Heart left ventricle (tissue), 16 donors: ENCODE measurements at regions not wholly inside any gene's neighbourhood (a gene's known extent, or its start where the extent isn't known, plus 50 kb on each side); places are given as distances from the start of the nearest gene placed in this dataset.

Source experiments
- ATAC-seq, 4 donors: fragments of 200-7000 bp; cut with Tn5 transposase; one replicate each; pipeline ENCODE4 v1.9.1; 2020 to 2022; ENCODE audit warnings: moderate library complexity in 4 of 4, mild to moderate bottlenecking in 3 of 4, moderate number of reproducible peaks in 1 of 4
- DNase-seq, 5 donors: peaks; one replicate each; pipeline ENCODE4 v3.0.0-alpha.2; 2020
- H3K27ac ChIP-seq, 12 donors: fragments of 200-600 bp; sonication (generic) in 4 of 12; one replicate each; pipeline versions ENCODE4 v1.5.0 to v1.8.0; 2016 to 2022; ENCODE audit warnings: mild to moderate bottlenecking in 2 of 12
- H3K27me3 ChIP-seq, 9 donors: fragments of 200-600 bp; sonication (generic) in 2 of 9; one replicate each; pipeline versions ENCODE4 v1.5.1 to v1.8.0; 2016 to 2022; ENCODE audit warnings: mild to moderate bottlenecking in 3 of 9
- H3K36me3 ChIP-seq, 9 donors: fragments of 200-600 bp; sonication (generic) in 2 of 9; one replicate each; pipeline versions ENCODE4 v1.5.0 to v1.8.0; 2018 to 2022; ENCODE audit warnings: mild to moderate bottlenecking in 2 of 9
- H3K4me1 ChIP-seq, 12 donors: fragments of 200-600 bp; sonication (generic) in 4 of 12; one replicate each; pipeline versions ENCODE4 v1.5.0 to v1.8.0; 2016 to 2022; ENCODE audit warnings: mild to moderate bottlenecking in 3 of 12
- H3K4me3 ChIP-seq, 12 donors: fragments of 200-600 bp; sonication (generic) in 4 of 12; one replicate each; pipeline versions ENCODE4 v1.5.0 to v1.8.0; 2017 to 2022; ENCODE audit warnings: mild to moderate bottlenecking in 9 of 12, moderate library complexity in 4 of 12
- H3K9me3 ChIP-seq, 12 donors: fragments of 200-600 bp; sonication (generic) in 4 of 12; one replicate each; pipeline versions ENCODE4 v1.5.0 to v1.8.0; 2016 to 2022; ENCODE audit warnings: mild to moderate bottlenecking in 1 of 12
- CTCF ChIP-seq, 12 donors: fragments of 200-600 bp; sonication (generic) in 4 of 12; IDR thresholded peaks; one replicate each; pipeline versions ENCODE4 v1.5.0 to v1.8.0; 2018 to 2022; ENCODE audit warnings: antibody characterized with exemption in 12 of 12, mild to moderate bottlenecking in 5 of 12
- POLR2A ChIP-seq, 2 donors: fragments of 450-650 bp; IDR thresholded peaks; one replicate each; pipeline ENCODE4 v1.6.1; 2017; ENCODE audit warnings: antibody characterized with exemption in 2 of 2, mild to moderate bottlenecking in 2 of 2, moderate library complexity in 2 of 2
- WGBS, 4 donors: extraction: QIAGEN DNeasy Blood & Tissue Kit in 2 of 4; methylation state at CpG; one replicate each; pipeline versions ENCODE4 v1.1.5 to v1.1.7; 2013 to 2018; 5-methylcytosine and 5-hydroxymethylcytosine counted together
- intact Hi-C, 10 donors: fragments of 100-400 bp; cut with DNase I; formaldehyde crosslinking; loops; one replicate each; pipeline versions ENCODE4 v1.11.1 to v1.14.2; 2022
- donor health status: ischemic (EF 13 %, LVEDD 7.1; RV severe dilation, severe dysfunction).
- donor health status: healthy with polysubstance abuse.
- donor health status: DM: no; HTN: yes; CAD: no.
- donor health status: DM: no; HTN: no; CAD: no.
- donor health status: ischemic (EF 25% LVEDD 6.9; RV normal size, moderate dysfunction).
- donor health status: ischemic (EF 25% LVEDD 5.7; RV mildly dilated, moderate dysfunction).
- donor health status: healthy.
- donor health status: DM: yes; HTN: yes; CAD: no.
- donor health status: ischemic (EF 35%, LVEDD 5.7; RV mildly dilated, moderate dysfunction).
- donor health status: nonischemic (EF 11% LVEDD 7.7; RV severe dilation, severe dysfunction).
- donor health status: DM: yes; HTN: yes; CAD: no.
- donor health status: PGD.
- donor health status: ischemic (EF 29% LVEDD 5.4; RV normal size, mild dysfunction).
- donor health status: nonischemic (EF 23%, LVEDD 6.1; RV moderate dilation, normal function).

- Histone ChIP-seq H3K36me3 (no peaks in the 10 kb centered on the region), H3K9me3 (peaks cover 0 to 4% (median 0%) of the 10 kb centered on the region in 12 donors), H3K4me3 (no peak overlapping the region), H3K27ac (no peak overlapping the region), H3K4me1 (no peaks in the 10 kb centered on the region), H3K27me3 (no peaks in the 10 kb centered on the region)
- no peak for TF ChIP-seq CTCF (IDR thresholded peaks at IDR 0.05)
- no peak for TF ChIP-seq POLR2A (IDR thresholded peaks at IDR 0.05)
- intact Hi-C loops, result no loop called here
- no peak for DNase-seq
- ATAC-seq, result no peak
- WGBS, 4 donors, result 58 to 66% (median 61%) methylated on average over 2 of the region's 2 CpGs
Observed at GRCh38 chr5:98128846-98129245, 644.6 kb upstream of the RGMB start.

- H3K36me3 ChIP-seq, result no peaks in the 10 kb centered on the region
- 83 to 91% (median 89%) methylated on average over 5 of the region's 5 CpGs for WGBS, 4 donors
- no peak overlapping the region for H3K4me3 ChIP-seq
- H3K4me1 ChIP-seq, result no peaks in the 10 kb centered on the region
- intact Hi-C loops, result no loop called here
- no peak for ATAC-seq
- peaks cover 0 to 4% (median 0%) of the 10 kb centered on the region in 12 donors for H3K9me3 ChIP-seq
- no peaks in the 10 kb centered on the region for H3K27me3 ChIP-seq
- TF ChIP-seq POLR2A (IDR thresholded peaks at IDR 0.05) (no peak), CTCF (IDR thresholded peaks at IDR 0.05) (no peak)
- H3K27ac ChIP-seq, result no peak overlapping the region
- no peak for DNase-seq
Observed at GRCh38 chr5:98130261-98131035, 643.0 kb upstream of the RGMB start.

GRCh38 chr5:98144116-98144515 is 629.3 kb upstream of the RGMB start:
- Histone ChIP-seq H3K4me3 (no peak overlapping the region), H3K36me3 (no peaks in the 10 kb centered on the region), H3K27me3 (no peaks in the 10 kb centered on the region), H3K27ac (no peak overlapping the region), H3K9me3 (peaks cover 0 to 18% (median 0%) of the 10 kb centered on the region in 12 donors), H3K4me1 (no peaks in the 10 kb centered on the region)
- DNase-seq (no peak), ATAC-seq (no peak)
- WGBS, 4 donors, result 68 to 76% (median 73%) methylated on average over 1 of the region's 1 CpG
- intact Hi-C loops, result no loop called here
- TF ChIP-seq POLR2A (IDR thresholded peaks at IDR 0.05), result no peak

- WGBS, 4 donors, result 75 to 83% (median 76%) methylated on average over 2 of the region's 2 CpGs
- ATAC-seq, result no peak
- no peak for TF ChIP-seq CTCF (IDR thresholded peaks at IDR 0.05)
- TF ChIP-seq POLR2A (IDR thresholded peaks at IDR 0.05), result no peak
- Histone ChIP-seq H3K27me3 (no peaks in the 10 kb centered on the region), H3K9me3 (peaks cover 0 to 16% (median 0%) of the 10 kb centered on the region in 12 donors), H3K36me3 (no peaks in the 10 kb centered on the region), H3K4me3 (no peak overlapping the region), H3K4me1 (no peaks in the 10 kb centered on the region), H3K27ac (no peak overlapping the region)
- intact Hi-C loops, result no loop called here
- DNase-seq, result no peak
Observed at GRCh38 chr5:98144710-98145109, 628.8 kb upstream of the RGMB start.

- H3K27ac ChIP-seq, result no peak overlapping the region
- no peaks in the 10 kb centered on the region for H3K36me3 ChIP-seq
- H3K4me1 ChIP-seq, result no peaks in the 10 kb centered on the region
- DNase-seq (no peak), ATAC-seq (no peak)
- H3K4me3 ChIP-seq, result no peak overlapping the region
- WGBS, 4 donors, result 60 to 90% (median 67%) methylated on average over 4 of the region's 4 CpGs
- no peaks in the 10 kb centered on the region for H3K27me3 ChIP-seq
- no peak for TF ChIP-seq CTCF (IDR thresholded peaks at IDR 0.05)
- no peak for TF ChIP-seq POLR2A (IDR thresholded peaks at IDR 0.05)
- intact Hi-C loops, result no loop called here
- H3K9me3 ChIP-seq, result peaks cover 0 to 2% (median 0%) of the 10 kb centered on the region in 12 donors
Observed at GRCh38 chr5:98157368-98157767, 616.1 kb upstream of the RGMB start.
